Kidney epithelial cell (primary cell): ENCODE measurements at regions not wholly inside any gene's neighbourhood (a gene's known extent, or its start where the extent isn't known, plus 50 kb on each side); places are given as distances from the start of the nearest gene placed in this dataset.
"Not testable (repeated sequence)": the region's sequence is repeated elsewhere in the genome, so short reads cannot be mapped to it uniquely, and the experiment has no call there.

Experiments used
- DNase-seq: peaks from one replicate; pipeline ENCODE4 v3.0.0-alpha.2; 2010; ENCODE audit warnings: low read depth
- H3K27me3 ChIP-seq: 2 replicates; pipeline ENCODE4 v1.6.0; 2011; ENCODE audit warnings: low read length; ENCODE audit not compliant: control insufficient read depth, insufficient read depth
- H3K36me3 ChIP-seq: 2 replicates; pipeline ENCODE4 v1.5.1; 2011; ENCODE audit warnings: low read length; ENCODE audit not compliant: control insufficient read depth, insufficient read depth
- H3K4me3 ChIP-seq: 2 replicates; pipeline ENCODE4 v1.5.1; 2011; ENCODE audit warnings: low read depth, mild to moderate bottlenecking, control low read depth, low read length
- CTCF ChIP-seq: IDR thresholded peaks from 2 replicates; pipeline ENCODE4 v1.5.1; 2011; ENCODE audit warnings: mild to moderate bottlenecking, moderate library complexity, low read length, control low read depth, inconsistent platforms; ENCODE audit not compliant: insufficient read depth, poor library complexity, severe bottlenecking

DNA sequence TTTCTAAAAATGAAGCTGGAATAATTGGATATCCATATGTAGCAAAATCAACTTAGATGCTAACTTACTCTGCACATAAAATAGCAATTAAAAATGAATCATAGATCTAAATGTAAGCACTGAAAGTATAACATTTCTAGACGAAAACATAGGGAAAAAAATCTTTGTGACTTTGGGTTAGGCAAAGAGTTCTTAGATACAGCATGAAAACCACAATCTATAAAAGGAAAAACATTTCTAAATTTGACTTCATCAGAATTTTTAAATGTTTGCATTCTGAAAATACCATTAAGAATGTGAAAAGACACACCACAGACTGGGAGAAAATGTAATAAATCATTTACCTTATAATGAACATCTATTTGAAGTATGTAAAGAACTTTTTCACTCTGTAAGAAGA lies 128.8 kb downstream of the APIP start:
- TF ChIP-seq CTCF = no peak
- H3K27me3 ChIP-seq = no peaks in the 10 kb centered on the region
- no peak for DNase-seq
- no peaks in the 10 kb centered on the region for H3K36me3 ChIP-seq
- no peak overlapping the region for H3K4me3 ChIP-seq

DNA sequence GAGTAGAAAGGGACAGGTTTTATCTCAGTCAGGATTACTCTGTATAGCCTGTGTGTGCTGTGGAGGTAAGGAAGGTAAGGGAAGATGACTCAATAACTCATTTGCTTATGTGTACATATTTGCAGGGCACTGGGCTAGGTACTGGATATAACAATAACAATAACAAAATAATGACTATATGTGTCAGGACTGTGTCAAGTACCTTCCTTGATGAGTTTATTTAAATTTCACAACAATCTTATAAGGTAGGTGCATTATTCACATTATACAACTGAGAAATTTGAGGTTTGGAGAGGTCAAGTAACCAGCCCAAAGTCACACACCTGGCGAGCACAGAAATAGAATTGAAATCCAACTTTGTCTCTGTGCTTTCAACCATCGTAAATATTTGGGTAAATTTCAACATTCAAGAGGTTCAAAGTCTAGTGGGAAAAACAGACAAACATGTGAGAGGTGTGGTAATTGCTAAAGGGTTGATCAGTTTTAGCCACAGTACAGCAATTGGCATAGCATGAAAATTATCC lies 131.8 kb downstream of the APIP start:
- Histone ChIP-seq H3K4me3 (no peak overlapping the region), H3K27me3 (no peaks in the 10 kb centered on the region), H3K36me3 (no peaks in the 10 kb centered on the region)
- no peak for DNase-seq
- no peak for TF ChIP-seq CTCF

GRCh38 chr11:34783816-34784317 lies 132.3 kb downstream of the APIP start:
- H3K4me3 ChIP-seq = no peak overlapping the region
- TF ChIP-seq CTCF = no peak
- no peaks in the 10 kb centered on the region for H3K27me3 ChIP-seq
- no peak for DNase-seq
- no peaks in the 10 kb centered on the region for H3K36me3 ChIP-seq

GRCh38 chr11:34781826-34782225 lies 134.4 kb downstream of the APIP start:
- not testable (repeated sequence) for DNase-seq, H3K27me3 ChIP-seq, H3K4me3 ChIP-seq, H3K36me3 ChIP-seq

- H3K4me3 ChIP-seq = no peak overlapping the region
- H3K27me3 ChIP-seq = no peaks in the 10 kb centered on the region
- TF ChIP-seq CTCF = no peak
- H3K36me3 ChIP-seq = no peaks in the 10 kb centered on the region
- DNase-seq = no peak
Observed at GRCh38 chr11:34775417-34775888, 140.7 kb downstream of the APIP start.

DNA sequence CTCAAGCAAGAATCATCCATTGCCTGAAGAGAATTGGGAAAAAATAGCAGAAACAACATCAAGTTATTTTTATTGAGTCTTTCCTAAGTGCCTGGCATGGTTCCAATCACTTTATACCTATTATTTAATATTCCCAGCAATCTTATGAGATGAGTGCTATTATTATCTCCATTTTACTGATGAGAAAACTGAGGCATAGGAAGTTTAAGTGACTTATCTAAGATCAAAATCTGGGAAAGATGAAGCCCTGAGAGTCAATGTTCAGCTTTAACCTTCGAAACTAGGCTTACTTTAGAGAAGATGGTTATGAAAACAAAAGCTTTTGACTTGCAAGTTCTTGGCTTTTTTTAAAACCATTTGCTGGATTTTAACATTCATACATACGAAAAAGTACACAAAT lies 141.6 kb downstream of the APIP start:
- TF ChIP-seq CTCF = no peak
- peaks cover 3% of the 10 kb centered on the region for H3K27me3 ChIP-seq
- no peaks in the 10 kb centered on the region for H3K36me3 ChIP-seq
- no peak for DNase-seq
- H3K4me3 ChIP-seq = no peak overlapping the region
